CMK (cell line): ENCODE measurements at regions not wholly inside any gene's neighbourhood (a gene's known extent, or its start where the extent isn't known, plus 50 kb on each side); places are given as distances from the start of the nearest gene placed in this dataset.
"Not testable (repeated sequence)": the region's sequence is repeated elsewhere in the genome, so short reads cannot be mapped to it uniquely, and the experiment has no call there.

ENCODE experiments used
- DNase-seq: peaks from one replicate; pipeline ENCODE4 v3.0.0-alpha.2; 2010; ENCODE audit warnings: low read depth

DNA sequence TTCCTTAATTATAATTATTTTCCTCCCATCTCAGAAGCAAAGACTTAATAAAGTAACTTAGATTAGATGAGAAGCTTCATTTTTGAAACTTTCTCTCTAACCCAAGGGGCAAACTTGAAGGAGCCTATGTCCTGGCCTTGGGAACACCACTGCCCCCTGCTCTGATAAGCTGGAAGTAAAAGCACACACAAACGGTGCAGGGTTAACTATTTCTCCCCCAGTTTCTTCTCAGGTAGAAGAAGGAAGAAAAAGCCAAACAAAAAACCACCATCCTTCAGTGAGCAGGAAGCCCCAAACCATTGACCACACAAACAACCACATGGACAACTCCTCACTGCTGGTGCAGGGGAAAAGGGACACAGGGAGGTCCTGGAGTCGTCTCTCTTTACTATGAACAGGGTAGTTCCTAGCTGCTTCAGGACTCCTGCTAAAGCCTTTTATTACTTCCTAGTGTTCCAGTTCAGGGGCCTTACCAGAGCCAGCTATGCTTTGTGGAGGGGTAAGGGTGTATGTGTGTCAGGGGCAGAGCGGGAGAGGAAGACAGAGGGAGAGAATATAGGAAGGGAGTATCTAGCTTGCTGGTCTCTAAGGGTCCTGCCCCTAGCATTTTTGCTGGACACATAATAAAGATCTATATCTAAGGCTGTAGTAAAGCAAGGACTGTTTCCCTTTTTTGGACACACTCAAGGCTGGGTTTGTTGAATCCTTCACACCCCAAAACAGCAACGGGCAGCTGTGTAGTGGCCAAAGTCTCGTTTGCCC is 94.0 kb upstream of the UMPS start:
- DNase-seq: no peak

- no peak for DNase-seq
Measured at GRCh38 chr3:124636863-124637296, 93.4 kb upstream of the UMPS start.

DNA sequence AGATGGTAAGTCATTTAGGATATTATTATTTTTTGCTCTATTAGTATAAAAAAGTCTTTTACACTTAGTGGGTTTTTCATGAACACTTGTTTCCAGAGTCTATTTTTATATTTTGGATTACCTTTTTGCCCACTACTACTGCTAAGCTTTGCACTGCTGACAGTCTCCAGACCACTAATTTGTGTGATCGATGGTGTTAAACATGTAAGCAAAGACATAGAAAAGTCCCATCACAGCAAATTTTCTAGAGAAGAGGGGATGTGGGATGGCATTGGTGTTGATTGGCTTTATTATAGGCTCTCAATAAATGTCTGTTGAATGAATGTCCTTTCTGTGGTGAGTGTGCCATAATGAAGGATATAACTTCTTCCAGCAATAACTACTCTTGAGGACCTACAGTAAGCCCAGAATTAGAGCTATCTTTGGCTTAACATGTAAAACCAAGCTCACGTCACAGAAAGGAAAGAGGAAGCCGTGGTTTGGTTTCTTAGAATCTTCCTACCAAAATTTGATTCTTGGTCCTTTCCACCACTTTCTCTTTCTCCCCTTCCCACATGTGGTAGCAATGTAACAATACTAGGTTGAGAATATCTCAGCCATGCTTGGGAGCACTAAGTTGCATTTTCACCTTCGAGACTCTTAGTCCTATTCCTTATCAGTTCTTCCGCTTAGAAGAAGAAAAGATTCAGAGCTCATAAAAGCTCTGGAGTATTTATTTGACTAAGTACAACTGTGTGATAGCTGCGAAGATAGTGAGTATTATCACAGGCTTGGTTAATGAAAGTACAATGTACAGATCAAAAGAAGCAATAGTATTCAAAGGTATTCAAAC is 90.6 kb upstream of the UMPS start:
- DNase-seq: no peak

- DNase-seq: no peak
Measured at GRCh38 chr3:124640635-124641306, 89.5 kb upstream of the UMPS start.

- no peak for DNase-seq
Measured at GRCh38 chr3:124643453-124643852, 86.8 kb upstream of the UMPS start.

DNA sequence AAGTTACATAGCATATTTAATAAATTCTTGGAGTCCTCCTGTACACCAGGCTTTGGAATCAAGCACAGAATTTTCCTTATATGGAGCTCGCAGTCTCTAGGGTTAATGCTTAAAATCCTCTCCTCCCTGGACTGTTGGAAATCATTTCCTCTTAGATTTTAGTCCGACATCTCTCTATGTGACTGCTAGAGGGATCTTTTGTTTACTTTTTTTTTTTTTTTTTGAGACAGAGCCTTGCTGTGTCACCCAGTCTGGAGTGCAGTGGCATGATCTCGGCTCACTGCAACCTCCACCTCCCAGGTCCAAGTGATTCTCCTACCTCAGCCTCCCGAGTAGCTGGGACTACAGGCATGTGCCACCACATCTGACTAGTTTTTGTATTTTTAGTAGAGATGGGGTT is 84.1 kb upstream of the UMPS start:
- not testable (repeated sequence) for DNase-seq

- no peak for DNase-seq
Measured at GRCh38 chr3:124648551-124648950, 81.7 kb upstream of the UMPS start.

DNA sequence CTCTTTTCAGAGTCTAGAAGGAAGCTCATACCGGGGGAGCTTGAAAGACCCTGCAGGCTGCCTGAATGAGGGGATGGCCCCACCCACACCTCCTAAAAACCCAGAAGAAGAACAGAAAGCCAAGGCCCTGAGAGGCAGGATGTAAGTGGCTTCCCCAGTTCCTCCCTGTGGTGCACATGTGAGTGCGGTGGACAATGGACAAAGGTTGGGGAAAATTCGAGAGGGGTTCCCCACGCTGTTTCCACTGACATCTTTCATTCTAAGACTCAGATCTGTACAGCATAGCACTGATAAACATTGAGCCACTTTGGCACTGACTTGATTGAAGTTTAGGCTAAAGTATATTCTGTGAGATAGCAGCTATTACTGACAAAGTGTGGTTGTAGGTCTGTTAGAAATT is 79.5 kb upstream of the UMPS start:
- no peak for DNase-seq

- DNase-seq: not testable (repeated sequence)
Measured at GRCh38 chr3:124651416-124651815, 78.8 kb upstream of the UMPS start.

- DNase-seq: no peak
Measured at GRCh38 chr3:124652009-124652408, 78.2 kb upstream of the UMPS start.

DNA sequence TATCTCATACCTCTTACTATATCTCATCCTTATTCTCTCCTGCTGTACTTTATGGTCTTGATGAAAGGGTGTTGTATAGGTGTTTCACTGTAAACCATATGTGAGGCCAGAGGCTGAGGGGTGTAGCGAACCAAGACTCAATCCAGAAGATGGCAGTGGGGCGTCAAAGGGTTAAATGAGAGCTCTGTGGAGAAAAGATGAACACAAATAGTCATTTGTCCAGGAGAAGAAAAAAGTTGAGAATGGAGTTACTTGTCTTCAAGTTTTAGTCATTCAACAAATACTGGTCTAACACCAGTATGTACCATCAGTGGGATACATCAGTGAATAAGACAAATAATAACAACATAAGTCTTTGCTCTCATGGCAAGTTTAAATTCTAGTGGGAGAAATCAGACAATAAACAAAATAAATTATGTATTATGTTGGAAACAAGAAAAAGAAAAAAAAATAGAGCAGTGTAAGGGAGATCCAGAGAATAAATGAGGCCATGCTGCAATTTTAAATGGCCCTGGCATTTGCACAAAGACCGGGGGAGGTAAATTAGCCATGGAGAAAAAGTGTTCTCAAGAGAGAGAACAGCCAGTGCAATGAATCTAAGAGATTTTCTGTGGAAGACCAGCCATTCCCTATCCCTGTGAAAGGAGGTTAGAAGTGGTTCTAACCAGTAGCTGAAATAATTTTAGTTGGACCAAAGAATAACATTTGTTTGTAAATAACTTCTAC is 77.0 kb upstream of the UMPS start:
- no peak for DNase-seq

DNA sequence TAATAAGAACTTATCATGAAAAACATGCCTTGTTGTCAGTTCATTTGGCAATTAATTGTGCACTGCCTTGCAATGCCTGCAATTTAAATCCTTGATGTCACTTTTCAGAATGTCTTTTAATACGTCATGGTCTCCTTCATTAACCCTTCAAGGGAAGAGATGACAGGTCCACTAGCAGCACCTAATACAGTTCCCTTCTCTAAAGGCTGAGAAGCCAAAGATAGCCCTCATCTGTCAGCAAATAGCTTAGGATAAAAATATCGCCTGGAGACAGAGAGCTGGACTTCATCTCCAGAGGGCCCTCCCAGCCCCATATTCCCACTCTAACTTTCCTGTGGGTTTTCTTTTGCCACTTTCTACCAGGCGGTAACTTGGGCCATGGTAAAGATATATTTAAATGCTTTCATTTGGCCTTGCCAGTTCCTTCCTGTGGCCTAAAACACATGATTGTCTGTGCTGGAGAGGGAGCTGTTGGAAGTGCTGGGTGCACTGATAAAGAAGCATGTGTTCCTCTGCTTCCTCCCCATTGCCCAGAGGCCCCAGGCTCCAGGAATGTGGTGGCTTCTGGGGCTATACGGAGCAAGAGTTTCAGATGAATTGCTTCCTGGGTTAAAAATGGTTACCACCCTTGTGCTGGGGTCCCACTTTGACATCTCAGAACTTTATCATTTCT is 76.3 kb upstream of the UMPS start:
- peak; percentile 56 for DNase-seq

DNA sequence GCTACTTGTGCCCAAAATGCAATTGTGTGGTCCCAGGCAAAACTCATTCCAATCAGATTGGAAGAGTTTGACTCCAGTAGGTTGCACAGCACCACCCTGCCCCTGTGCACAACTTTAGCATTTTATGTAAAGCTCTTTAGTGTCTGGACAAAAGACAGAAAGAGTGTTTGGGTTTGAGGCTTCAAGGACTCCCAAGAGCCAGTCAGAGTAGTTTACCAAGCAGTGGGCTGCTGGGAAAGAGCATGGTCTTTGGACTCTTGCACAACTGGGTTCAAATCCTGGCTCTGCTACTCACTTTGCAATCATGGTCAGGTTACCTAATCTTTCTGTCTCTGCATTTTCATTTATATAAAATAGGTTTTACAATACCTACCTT is 75.8 kb upstream of the UMPS start:
- DNase-seq: no peak

GRCh38 chr3:124656531-124656930 is 73.7 kb upstream of the UMPS start:
- no peak for DNase-seq

DNA sequence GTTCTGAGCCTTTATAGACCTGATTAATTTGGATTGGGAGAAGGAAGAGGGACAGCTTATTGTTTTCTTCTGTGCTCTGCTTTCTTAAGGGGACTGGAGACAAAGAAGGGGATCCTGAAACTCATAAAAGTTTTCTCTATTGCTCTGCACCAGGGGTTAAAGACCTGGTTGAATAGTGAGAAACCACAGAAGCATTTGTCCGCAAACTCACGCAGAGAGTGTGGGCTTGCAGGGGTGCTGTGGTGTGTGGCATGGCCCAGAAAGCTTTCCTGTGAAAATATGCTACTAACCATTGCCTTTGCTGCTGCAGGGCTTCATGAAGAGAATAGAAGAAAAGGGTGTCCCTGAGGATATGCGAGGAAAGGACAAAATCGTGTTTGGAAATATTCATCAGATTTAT is 73.1 kb upstream of the UMPS start:
- DNase-seq: no peak

- no peak for DNase-seq
Measured at GRCh38 chr3:124658270-124658669, 72.0 kb upstream of the UMPS start.

- no peak for DNase-seq
Measured at GRCh38 chr3:124659175-124659574, 71.1 kb upstream of the UMPS start.

- DNase-seq: no peak
Measured at GRCh38 chr3:124660599-124660998, 69.7 kb upstream of the UMPS start.

- DNase-seq: no peak
Measured at GRCh38 chr3:124663690-124664089, 66.6 kb upstream of the UMPS start.

GRCh38 chr3:124664804-124665203 is 65.4 kb upstream of the UMPS start:
- no peak for DNase-seq

- no peak for DNase-seq
Measured at GRCh38 chr3:124666067-124666466, 64.2 kb upstream of the UMPS start.

- no peak for DNase-seq
Measured at GRCh38 chr3:124669470-124669869, 60.8 kb upstream of the UMPS start.
